ENCODE measurements at regions not wholly inside any gene's neighbourhood (a gene's known extent, or its start where the extent isn't known, plus 50 kb on each side); places are given as distances from the start of the nearest gene placed in this dataset.
"Not testable (repeated sequence)": the region's sequence is repeated elsewhere in the genome, so short reads cannot be mapped to it uniquely, and the experiment has no call there.

DNA sequence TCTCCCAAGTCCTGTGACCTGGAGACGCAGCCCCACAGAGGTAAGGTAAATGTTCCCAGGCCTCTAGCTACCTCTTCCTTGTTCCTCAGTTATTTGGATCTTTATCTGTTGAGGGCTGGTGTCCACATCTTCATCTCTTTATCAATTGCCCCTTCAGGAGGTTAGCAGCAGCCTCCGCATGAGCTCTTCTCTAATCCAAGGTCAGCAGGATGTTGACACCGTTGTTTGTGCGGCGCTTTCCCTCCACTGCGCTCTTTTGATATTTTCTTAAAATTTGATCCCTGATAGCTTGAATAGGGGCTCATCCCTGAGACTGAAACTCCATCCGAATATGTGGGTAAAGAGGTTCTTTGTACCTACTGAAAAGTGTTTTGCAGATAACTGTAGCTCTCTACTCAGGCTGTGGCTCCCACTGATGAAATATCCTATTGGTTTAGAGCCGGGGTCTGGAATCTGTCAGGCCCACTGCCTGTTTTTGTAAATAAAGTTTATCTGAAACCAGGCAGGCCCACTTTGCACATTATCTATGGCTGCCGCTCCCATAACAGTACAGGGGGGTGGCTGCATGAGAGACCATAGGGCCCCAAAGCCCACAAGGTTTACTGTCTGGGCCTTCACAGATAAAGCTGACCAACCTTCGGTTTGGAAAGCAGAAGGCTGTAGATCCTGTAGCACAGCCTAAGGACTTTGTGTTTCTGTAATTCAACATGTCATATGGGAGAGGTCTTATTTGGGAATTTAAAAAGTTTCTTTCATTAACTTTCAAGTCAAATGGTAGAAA is 362.6 kb downstream of the QKI start:
- DNase-seq: no peak

GRCh38 chr6:163776196-163776905 is 361.8 kb downstream of the QKI start:
- DNase-seq: no peak

GRCh38 chr6:163775313-163775712 is 360.8 kb downstream of the QKI start:
- DNase-seq: no peak

GRCh38 chr6:163774485-163774884 is 360.0 kb downstream of the QKI start:
- DNase-seq: no peak

DNA sequence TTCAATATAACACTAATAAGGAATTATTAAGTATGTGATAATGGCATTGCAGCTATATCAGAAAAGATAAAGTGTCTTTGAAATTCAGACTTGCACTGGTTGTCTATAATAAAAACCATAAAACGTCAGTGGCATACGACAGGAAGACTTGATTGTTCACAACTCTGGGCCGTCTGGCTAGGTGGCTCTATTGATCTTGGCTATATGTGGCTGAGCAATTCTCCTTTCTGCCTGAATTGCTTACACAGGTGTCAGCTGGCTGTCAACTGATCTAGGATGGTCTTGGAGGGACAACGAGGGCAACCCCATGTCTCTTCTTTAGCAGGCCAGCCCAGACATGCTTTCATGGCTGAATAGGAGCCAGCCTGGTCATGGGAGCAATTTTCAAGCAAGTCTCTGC is 359.1 kb downstream of the QKI start:
- DNase-seq: no peak

DNA sequence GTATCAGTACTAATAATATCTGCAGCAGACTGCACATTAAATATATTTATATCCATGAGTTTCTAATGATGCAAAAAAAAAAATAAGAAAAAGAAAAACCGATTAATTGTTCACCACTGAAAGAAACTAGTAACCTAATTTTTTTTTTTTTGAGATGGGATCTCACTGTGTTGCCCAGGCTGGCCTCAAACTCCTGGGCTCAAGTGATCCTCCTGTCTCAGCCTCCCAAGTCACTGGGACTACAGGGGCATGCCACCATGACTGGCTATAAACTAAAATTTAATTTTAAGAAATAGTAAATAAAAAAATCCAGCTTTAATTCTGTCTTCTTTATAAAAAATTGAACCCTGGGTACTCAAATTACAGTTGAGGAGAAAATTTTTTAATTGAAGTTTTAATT is 358.2 kb downstream of the QKI start:
- no peak for DNase-seq

DNA sequence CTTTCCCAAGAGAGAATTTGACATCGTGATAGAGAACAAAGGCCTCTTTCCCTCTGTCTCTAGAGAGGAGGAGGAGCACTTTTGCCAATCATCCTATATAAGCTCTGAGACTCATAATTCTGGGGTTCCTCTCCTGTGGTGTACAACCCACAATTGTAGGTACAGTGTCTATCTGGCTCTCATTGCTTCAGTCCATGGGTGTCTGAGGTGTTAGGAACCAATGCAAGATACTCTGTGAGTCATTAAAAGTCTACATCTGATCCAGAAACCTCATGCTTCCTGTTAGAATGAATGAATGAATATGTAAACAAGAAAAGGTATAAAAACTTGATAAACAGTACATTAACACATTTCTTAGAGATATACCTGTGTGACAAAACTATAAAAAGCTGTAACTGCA is 356.7 kb downstream of the QKI start:
- DNase-seq: no peak

GRCh38 chr6:163768905-163769304 is 354.4 kb downstream of the QKI start:
- DNase-seq: no peak

- no peak for DNase-seq
These were observed 352.4 kb downstream of the QKI start for GRCh38 chr6:163766936-163767335.

DNA sequence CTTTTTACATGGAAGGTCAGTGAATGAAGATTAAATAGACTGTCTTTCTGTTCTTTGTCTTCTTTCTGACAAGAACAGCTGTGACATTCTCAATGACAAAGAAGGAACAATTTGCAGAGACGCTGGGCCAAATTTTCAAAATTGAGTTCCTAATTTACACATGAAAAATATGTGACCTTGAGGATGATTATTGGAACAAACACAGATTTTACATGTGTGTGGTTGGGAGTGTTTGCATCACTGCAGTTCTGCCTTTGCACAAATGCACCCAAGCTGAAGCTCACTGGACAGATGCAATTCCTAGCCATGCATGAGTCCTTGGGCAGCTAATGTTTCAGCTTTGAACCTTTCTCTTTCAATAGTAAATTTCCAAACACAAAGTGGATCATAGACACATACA is 350.8 kb downstream of the QKI start:
- DNase-seq: no peak

- DNase-seq: no peak
These were observed 350.0 kb downstream of the QKI start for GRCh38 chr6:163764565-163764964.

GRCh38 chr6:163761481-163761880 is 347.0 kb downstream of the QKI start:
- DNase-seq: no peak

- DNase-seq: no peak
These were observed 346.3 kb downstream of the QKI start for GRCh38 chr6:163760860-163761259.

GRCh38 chr6:163759542-163759941 is 345.0 kb downstream of the QKI start:
- DNase-seq: no peak

GRCh38 chr6:163757520-163757919 is 343.0 kb downstream of the QKI start:
- no peak for DNase-seq

DNA sequence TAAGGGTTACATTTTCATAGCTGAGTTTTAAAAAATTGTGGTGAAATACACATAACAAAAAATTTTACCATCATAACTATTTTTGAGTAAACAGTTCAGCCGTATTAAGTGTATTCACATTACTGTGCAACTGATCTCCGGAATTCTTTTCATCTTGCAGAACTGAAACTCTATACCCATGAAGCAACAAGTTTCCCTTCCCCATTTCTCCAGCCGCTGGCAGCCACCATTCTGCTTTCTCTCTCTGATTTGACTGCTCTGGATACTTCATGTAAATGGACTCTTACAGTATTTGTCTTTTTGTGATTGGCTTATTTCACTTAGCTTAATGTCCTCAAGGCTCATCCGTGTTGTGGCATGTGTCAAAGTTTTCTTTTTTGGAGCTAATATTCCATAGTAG is 341.6 kb downstream of the QKI start:
- no peak for DNase-seq

DNA sequence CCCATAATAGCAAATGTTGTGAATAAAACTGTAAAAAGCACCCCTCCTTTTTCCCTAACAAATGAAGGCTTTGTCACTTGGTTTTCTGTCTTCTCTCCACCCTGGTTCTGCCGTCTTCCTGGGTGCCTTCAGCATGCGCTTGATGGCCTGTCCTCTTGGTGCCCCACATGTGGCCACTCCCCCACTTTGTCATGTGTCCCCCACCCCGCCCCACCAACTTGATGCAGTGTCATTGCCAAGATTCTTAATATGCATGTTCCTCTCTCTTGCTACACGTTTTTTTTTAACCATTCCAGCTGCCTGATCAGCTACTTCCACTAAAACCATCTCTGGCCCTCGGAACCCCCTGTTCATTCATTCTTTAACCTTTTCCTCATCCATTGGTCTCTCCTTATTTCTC is 340.3 kb downstream of the QKI start:
- no peak for DNase-seq

DNA sequence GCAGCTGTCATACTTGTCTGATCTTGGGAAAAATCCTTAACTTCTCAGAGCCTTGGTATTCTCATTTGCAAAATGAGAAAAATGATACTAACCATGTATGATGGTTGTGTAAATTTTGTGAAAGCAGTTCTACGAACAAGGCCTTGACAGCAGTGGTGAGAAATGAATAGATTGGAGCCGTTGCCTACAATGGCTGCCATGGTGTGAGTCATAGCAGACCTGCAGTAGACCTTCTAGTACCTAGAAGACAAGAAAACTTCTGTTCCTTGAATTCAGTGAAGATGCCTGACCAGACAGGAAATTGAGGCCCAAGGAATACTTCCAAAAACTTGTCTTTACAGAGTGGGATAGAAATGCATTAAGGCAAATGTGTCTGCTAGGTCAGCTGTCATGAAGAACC is 338.9 kb downstream of the QKI start:
- DNase-seq: no peak

- DNase-seq: no peak
These were observed 337.9 kb downstream of the QKI start for GRCh38 chr6:163752446-163752845.

GRCh38 chr6:163751032-163751525 is 336.6 kb downstream of the QKI start:
- DNase-seq: no peak

DNA sequence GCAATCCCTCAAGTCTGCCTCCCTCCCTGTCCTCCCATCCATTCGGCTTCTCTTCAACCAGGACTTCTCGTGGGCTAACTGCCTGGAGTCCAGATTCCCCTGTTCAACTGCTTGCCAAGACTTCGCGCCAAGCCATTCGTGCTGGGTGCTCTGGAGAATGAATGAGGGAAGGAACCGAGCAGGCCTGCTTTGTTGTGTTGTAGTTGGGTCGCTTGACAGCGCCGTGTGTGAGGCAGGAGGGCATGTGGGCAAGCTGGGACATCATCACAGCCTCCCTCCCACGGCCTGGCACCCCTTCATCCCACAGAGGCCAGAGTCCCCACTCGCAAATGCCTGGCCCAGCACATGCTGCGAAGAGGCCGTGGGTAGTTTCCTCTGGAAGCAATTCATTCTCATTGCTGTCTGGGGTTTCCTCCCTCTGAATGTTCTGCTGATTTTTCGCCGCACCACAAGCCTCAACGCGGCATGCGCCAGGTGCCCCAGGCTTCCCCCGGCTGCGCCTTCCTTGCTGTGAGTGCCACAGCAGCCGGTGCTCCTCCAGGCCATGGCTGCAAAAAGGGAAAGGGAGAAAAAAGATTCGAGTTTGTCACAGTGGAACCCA is 336.0 kb downstream of the QKI start:
- DNase-seq: no peak

- DNase-seq: no peak
These were observed 334.4 kb downstream of the QKI start for GRCh38 chr6:163748886-163749285.

GRCh38 chr6:163748036-163748435 is 333.5 kb downstream of the QKI start:
- no peak for DNase-seq

- DNase-seq: not testable (repeated sequence)
These were observed 332.5 kb downstream of the QKI start for GRCh38 chr6:163747058-163747457.

Measured in COR-L47 (cell line).